ENCODE measurements at regions not wholly inside any gene's neighbourhood (a gene's known extent, or its start where the extent isn't known, plus 50 kb on each side); places are given as distances from the start of the nearest gene placed in this dataset.

DNA sequence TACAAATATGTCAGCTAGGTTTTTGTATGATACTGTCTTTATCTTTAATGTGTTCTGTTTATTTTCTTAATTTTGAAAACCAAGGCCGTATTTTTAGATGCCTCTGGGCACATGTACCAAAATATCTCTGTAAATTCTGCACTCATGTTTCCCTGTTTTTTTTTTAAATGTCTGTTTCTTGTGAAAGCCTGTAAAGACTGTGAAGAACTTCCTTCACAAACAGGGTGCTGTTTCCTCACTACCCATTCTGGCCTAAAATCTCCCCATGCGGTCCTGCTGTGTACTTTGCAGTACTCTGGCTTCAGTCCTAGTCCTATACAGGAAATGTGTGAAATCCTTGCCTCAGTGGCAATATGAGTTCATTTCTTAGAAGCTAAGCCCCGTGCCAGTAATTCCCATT lies 133.4 kb upstream of the ZBTB20 start:
- H3K27me3 ChIP-seq (ENCODE audit: control insufficient read depth in 1 of 2, insufficient read depth in 2 of 2, low read length in 2 of 2) = no peaks in the 10 kb centered on the region
- no peaks in the 10 kb centered on the region for H3K4me1 ChIP-seq (ENCODE audit: control insufficient read depth in 2 of 2, insufficient read depth in 2 of 2, low read length in 1 of 2)
- H3K4me3 ChIP-seq (ENCODE audit: low read depth in 1 of 2, low read length in 2 of 2) = no peak overlapping the region
- H3K27ac ChIP-seq (ENCODE audit: low read depth in 2 of 2, low read length in 1 of 2) = no peak overlapping the region
- no peaks in the 10 kb centered on the region for H3K9me3 ChIP-seq (ENCODE audit: control insufficient read depth in 2 of 2, insufficient read depth in 1 of 2, low read depth in 1 of 2, low read length in 1 of 2)
- 69 to 71% methylated on average over 3 of the region's 3 CpGs for WGBS, 2 donors
- no peaks in the 10 kb centered on the region for H3K36me3 ChIP-seq (ENCODE audit: control insufficient read depth in 2 of 2, insufficient read depth in 2 of 2, low read length in 1 of 2)

DNA sequence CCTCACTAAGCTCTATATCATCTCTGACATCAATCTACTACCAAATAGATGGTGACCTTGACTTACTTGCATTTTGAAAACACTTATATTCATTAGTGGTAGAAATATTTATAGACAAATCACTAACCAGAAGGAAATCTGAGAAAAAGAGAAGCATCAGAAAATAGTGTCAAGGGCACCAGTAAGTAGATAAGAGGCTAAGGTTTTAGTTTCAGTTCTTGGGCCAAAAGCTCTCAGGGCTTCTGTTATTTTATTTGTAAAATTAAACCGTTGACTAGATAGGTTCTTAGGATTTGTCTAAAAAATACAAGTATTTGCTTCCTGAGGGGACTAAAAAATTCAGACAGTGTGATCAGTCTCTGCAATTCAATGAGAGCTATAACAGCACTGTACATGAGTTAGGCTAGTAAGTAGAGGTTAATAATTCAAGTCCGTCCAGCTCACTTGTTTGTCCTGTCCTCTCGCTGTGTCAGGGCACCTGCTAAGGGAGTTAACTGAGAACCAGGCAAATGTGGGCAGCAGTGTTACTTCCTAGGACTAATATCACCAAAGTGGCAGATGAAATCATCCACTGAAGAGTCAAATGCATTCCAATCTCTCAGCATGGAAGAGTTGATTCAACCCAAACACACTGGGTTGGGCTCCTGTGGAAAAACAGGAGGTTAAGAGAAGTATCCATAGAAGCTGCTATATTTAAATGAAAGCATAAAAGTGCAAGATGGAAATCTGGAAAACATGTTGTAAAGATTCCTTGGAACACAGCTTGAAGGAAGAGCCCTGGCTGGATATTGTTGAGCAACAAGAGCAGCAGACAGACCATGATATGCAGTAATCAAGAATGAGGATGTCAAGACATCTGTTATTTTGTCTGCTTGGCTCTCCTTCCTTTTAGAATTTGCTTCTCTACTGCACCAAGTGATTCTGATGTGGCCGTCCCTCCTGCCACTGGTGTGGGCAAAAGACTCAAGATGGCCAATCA lies 134.9 kb upstream of the ZBTB20 start:
- Histone ChIP-seq H3K4me1 (ENCODE audit: control insufficient read depth in 2 of 2, insufficient read depth in 2 of 2, low read length in 1 of 2) (no peaks in the 10 kb centered on the region), H3K4me3 (ENCODE audit: low read depth in 1 of 2, low read length in 2 of 2) (no peak overlapping the region), H3K27me3 (ENCODE audit: control insufficient read depth in 1 of 2, insufficient read depth in 2 of 2, low read length in 2 of 2) (no peaks in the 10 kb centered on the region), H3K9me3 (ENCODE audit: control insufficient read depth in 2 of 2, insufficient read depth in 1 of 2, low read depth in 1 of 2, low read length in 1 of 2) (no peaks in the 10 kb centered on the region), H3K27ac (ENCODE audit: low read depth in 2 of 2, low read length in 1 of 2) (no peak overlapping the region), H3K36me3 (ENCODE audit: control insufficient read depth in 2 of 2, insufficient read depth in 2 of 2, low read length in 1 of 2) (no peaks in the 10 kb centered on the region)
- WGBS, 2 donors = 81 to 85% methylated on average over 4 of the region's 4 CpGs

- no peaks in the 10 kb centered on the region for H3K36me3 ChIP-seq (ENCODE audit: control insufficient read depth in 2 of 2, insufficient read depth in 2 of 2, low read length in 1 of 2)
- WGBS, 2 donors = 45 to 46% methylated on average over 1 of the region's 1 CpG
- H3K4me1 ChIP-seq (ENCODE audit: control insufficient read depth in 2 of 2, insufficient read depth in 2 of 2, low read length in 1 of 2) = no peaks in the 10 kb centered on the region
- no peak overlapping the region for H3K4me3 ChIP-seq (ENCODE audit: low read depth in 1 of 2, low read length in 2 of 2)
- H3K27ac ChIP-seq (ENCODE audit: low read depth in 2 of 2, low read length in 1 of 2) = no peak overlapping the region
- H3K27me3 ChIP-seq (ENCODE audit: control insufficient read depth in 1 of 2, insufficient read depth in 2 of 2, low read length in 2 of 2) = no peaks in the 10 kb centered on the region
- H3K9me3 ChIP-seq (ENCODE audit: control insufficient read depth in 2 of 2, insufficient read depth in 1 of 2, low read depth in 1 of 2, low read length in 1 of 2) = no peaks in the 10 kb centered on the region
Measured at GRCh38 chr3:115284980-115285379, 137.9 kb upstream of the ZBTB20 start.

GRCh38 chr3:115286529-115287197 lies 139.6 kb upstream of the ZBTB20 start:
- H3K27ac ChIP-seq (ENCODE audit: low read depth in 2 of 2, low read length in 1 of 2) = no peak overlapping the region
- no peaks in the 10 kb centered on the region for H3K27me3 ChIP-seq (ENCODE audit: control insufficient read depth in 1 of 2, insufficient read depth in 2 of 2, low read length in 2 of 2)
- H3K36me3 ChIP-seq (ENCODE audit: control insufficient read depth in 2 of 2, insufficient read depth in 2 of 2, low read length in 1 of 2) = no peaks in the 10 kb centered on the region
- 86 to 88% methylated on average over 2 of the region's 2 CpGs for WGBS, 2 donors
- H3K9me3 ChIP-seq (ENCODE audit: control insufficient read depth in 2 of 2, insufficient read depth in 1 of 2, low read depth in 1 of 2, low read length in 1 of 2) = no peaks in the 10 kb centered on the region
- no peak overlapping the region for H3K4me3 ChIP-seq (ENCODE audit: low read depth in 1 of 2, low read length in 2 of 2)
- H3K4me1 ChIP-seq (ENCODE audit: control insufficient read depth in 2 of 2, insufficient read depth in 2 of 2, low read length in 1 of 2) = no peaks in the 10 kb centered on the region

GRCh38 chr3:115287198-115287597 lies 140.1 kb upstream of the ZBTB20 start:
- no peaks in the 10 kb centered on the region for H3K4me1 ChIP-seq (ENCODE audit: control insufficient read depth in 2 of 2, insufficient read depth in 2 of 2, low read length in 1 of 2)
- 72 to 75% methylated on average over 2 of the region's 2 CpGs for WGBS, 2 donors
- no peak overlapping the region for H3K27ac ChIP-seq (ENCODE audit: low read depth in 2 of 2, low read length in 1 of 2)
- H3K4me3 ChIP-seq (ENCODE audit: low read depth in 1 of 2, low read length in 2 of 2) = no peak overlapping the region
- H3K27me3 ChIP-seq (ENCODE audit: control insufficient read depth in 1 of 2, insufficient read depth in 2 of 2, low read length in 2 of 2) = no peaks in the 10 kb centered on the region
- H3K36me3 ChIP-seq (ENCODE audit: control insufficient read depth in 2 of 2, insufficient read depth in 2 of 2, low read length in 1 of 2) = no peaks in the 10 kb centered on the region
- no peaks in the 10 kb centered on the region for H3K9me3 ChIP-seq (ENCODE audit: control insufficient read depth in 2 of 2, insufficient read depth in 1 of 2, low read depth in 1 of 2, low read length in 1 of 2)

DNA sequence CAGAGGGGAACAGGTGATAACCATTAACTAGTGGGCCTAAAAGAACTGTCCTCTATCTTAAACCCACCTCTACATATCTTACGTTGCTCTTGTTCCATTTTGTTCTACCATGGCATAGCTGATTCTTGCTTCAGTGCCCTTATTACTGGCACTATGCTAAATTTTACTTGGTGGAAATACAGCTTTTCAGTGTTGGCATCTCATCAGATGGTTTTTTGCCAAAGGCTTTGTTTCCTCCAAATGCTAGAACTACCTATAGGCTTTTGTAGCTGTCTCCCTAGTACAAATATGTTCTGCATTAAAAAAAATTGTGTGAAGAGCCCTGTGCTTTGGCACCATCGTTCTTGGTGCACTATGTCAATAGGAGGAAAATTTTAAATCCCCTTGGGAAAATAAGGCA lies 145.0 kb upstream of the ZBTB20 start:
- no peak overlapping the region for H3K4me3 ChIP-seq (ENCODE audit: low read depth in 1 of 2, low read length in 2 of 2)
- no peak overlapping the region for H3K27ac ChIP-seq (ENCODE audit: low read depth in 2 of 2, low read length in 1 of 2)
- H3K9me3 ChIP-seq (ENCODE audit: control insufficient read depth in 2 of 2, insufficient read depth in 1 of 2, low read depth in 1 of 2, low read length in 1 of 2) = no peaks in the 10 kb centered on the region
- no peaks in the 10 kb centered on the region for H3K27me3 ChIP-seq (ENCODE audit: control insufficient read depth in 1 of 2, insufficient read depth in 2 of 2, low read length in 2 of 2)
- 52 to 65% methylated on average over 2 of the region's 2 CpGs for WGBS, 2 donors
- H3K4me1 ChIP-seq (ENCODE audit: control insufficient read depth in 2 of 2, insufficient read depth in 2 of 2, low read length in 1 of 2) = no peaks in the 10 kb centered on the region
- H3K36me3 ChIP-seq (ENCODE audit: control insufficient read depth in 2 of 2, insufficient read depth in 2 of 2, low read length in 1 of 2) = no peaks in the 10 kb centered on the region

DNA sequence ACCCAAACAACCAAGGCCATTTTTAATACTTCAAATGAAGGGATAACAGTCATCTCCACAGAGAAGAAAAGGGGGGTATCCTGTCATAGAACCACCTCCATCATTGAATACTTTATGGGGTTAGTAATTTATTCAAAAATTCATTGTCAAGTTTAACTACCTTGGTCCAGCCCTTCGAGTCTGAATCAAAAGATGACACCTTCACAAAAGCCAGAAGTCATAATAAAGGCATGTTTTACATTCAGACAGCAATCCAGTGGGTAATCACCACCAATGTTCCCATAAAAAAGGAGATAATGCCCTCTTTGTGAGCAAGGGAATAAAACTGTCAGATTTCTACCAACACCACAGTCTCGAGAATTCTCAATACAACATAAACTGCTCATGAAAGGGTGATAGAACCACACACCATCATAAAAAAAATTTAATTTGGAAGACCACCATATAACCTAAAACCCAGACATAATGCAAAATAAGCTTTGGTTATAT lies 145.6 kb upstream of the ZBTB20 start:
- Histone ChIP-seq H3K9me3 (ENCODE audit: control insufficient read depth in 2 of 2, insufficient read depth in 1 of 2, low read depth in 1 of 2, low read length in 1 of 2) (no peaks in the 10 kb centered on the region), H3K27me3 (ENCODE audit: control insufficient read depth in 1 of 2, insufficient read depth in 2 of 2, low read length in 2 of 2) (no peaks in the 10 kb centered on the region), H3K4me1 (ENCODE audit: control insufficient read depth in 2 of 2, insufficient read depth in 2 of 2, low read length in 1 of 2) (no peaks in the 10 kb centered on the region), H3K36me3 (ENCODE audit: control insufficient read depth in 2 of 2, insufficient read depth in 2 of 2, low read length in 1 of 2) (no peaks in the 10 kb centered on the region), H3K27ac (ENCODE audit: low read depth in 2 of 2, low read length in 1 of 2) (no peak overlapping the region), H3K4me3 (ENCODE audit: low read depth in 1 of 2, low read length in 2 of 2) (no peak overlapping the region)
- 63 to 80% methylated on average over 2 of the region's 2 CpGs for WGBS, 2 donors

DNA sequence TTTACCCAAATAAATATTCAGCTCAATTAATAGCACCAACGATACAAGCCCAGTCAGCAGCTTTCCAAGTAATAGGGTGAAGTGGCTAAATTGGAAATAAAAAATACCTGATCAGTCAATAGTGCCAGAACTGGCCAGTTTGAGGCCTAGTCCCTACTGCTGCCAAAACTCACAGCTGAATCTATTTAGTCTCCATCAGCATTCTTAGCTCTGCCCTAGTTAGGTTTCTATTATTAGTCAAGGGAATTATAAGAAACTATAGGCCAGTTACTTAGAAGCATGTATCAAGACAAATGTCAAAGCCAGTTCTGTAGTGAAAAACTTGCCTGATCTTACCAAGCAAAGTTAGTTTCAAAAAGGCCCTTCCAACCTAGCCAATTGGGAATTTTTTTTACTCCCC lies 146.2 kb upstream of the ZBTB20 start:
- Histone ChIP-seq H3K4me1 (ENCODE audit: control insufficient read depth in 2 of 2, insufficient read depth in 2 of 2, low read length in 1 of 2) (no peaks in the 10 kb centered on the region), H3K4me3 (ENCODE audit: low read depth in 1 of 2, low read length in 2 of 2) (no peak overlapping the region), H3K27ac (ENCODE audit: low read depth in 2 of 2, low read length in 1 of 2) (no peak overlapping the region), H3K27me3 (ENCODE audit: control insufficient read depth in 1 of 2, insufficient read depth in 2 of 2, low read length in 2 of 2) (no peaks in the 10 kb centered on the region), H3K36me3 (ENCODE audit: control insufficient read depth in 2 of 2, insufficient read depth in 2 of 2, low read length in 1 of 2) (no peaks in the 10 kb centered on the region), H3K9me3 (ENCODE audit: control insufficient read depth in 2 of 2, insufficient read depth in 1 of 2, low read depth in 1 of 2, low read length in 1 of 2) (no peaks in the 10 kb centered on the region)
- 86 to 89% methylated on average over 1 of the region's 1 CpG for WGBS, 2 donors

DNA sequence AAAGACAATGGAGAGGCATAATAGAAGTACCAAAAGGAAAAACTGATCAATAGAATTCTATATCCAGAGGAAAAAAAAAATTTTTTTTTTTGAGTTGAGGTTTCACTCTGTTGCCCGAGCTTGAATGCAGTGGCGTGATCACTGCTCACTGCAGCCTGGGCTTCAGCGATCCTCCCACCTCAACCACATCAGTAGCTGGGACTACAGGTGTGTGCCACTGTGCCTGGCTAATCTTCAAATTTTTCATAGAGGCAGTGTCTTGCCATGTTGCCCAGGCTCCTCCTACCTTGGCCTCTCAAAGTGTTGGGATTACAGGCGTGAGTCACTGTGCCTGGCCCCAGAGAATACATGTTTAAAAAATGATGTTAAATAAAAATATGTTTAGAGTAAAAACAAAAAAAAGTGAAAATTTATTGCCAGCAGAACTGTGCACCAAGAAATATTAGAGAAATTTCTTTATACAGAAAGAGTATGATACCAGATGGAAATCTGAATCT lies 154.3 kb upstream of the ZBTB20 start:
- no peaks in the 10 kb centered on the region for H3K9me3 ChIP-seq (ENCODE audit: control insufficient read depth in 2 of 2, insufficient read depth in 1 of 2, low read depth in 1 of 2, low read length in 1 of 2)
- H3K27me3 ChIP-seq (ENCODE audit: control insufficient read depth in 1 of 2, insufficient read depth in 2 of 2, low read length in 2 of 2) = no peaks in the 10 kb centered on the region
- H3K27ac ChIP-seq (ENCODE audit: low read depth in 2 of 2, low read length in 1 of 2) = no peak overlapping the region
- no peaks in the 10 kb centered on the region for H3K36me3 ChIP-seq (ENCODE audit: control insufficient read depth in 2 of 2, insufficient read depth in 2 of 2, low read length in 1 of 2)
- no peaks in the 10 kb centered on the region for H3K4me1 ChIP-seq (ENCODE audit: control insufficient read depth in 2 of 2, insufficient read depth in 2 of 2, low read length in 1 of 2)
- 53 to 61% methylated on average over 4 of the region's 4 CpGs for WGBS, 2 donors
- H3K4me3 ChIP-seq (ENCODE audit: low read depth in 1 of 2, low read length in 2 of 2) = no peak overlapping the region

Data from esophagus (tissue), 2 donors.